ENCODE measurements at regions not wholly inside any gene's neighbourhood (a gene's known extent, or its start where the extent isn't known, plus 50 kb on each side); places are given as distances from the start of the nearest gene placed in this dataset.

- H3K9me3 ChIP-seq (ENCODE audit: control insufficient read depth in 4 of 4, low read length in 3 of 4): no peaks in the 10 kb centered on the region
- H3K27me3 ChIP-seq (ENCODE audit: control insufficient read depth in 4 of 4, insufficient read depth in 4 of 4, low read length in 3 of 4): no peaks in the 10 kb centered on the region
- no peak overlapping the region for H3K9ac ChIP-seq (ENCODE audit: low read depth in 1 of 2, low read length in 2 of 2)
- no peak overlapping the region for H3K4me3 ChIP-seq (ENCODE audit: low read depth in 1 of 3, low read length in 3 of 3)
- TF ChIP-seq RAD21 (IDR thresholded peaks at IDR 0.05) (no peak), ZBTB33 (IDR thresholded peaks at IDR 0.05) (no peak), REST (IDR thresholded peaks at IDR 0.05) (no peak), RXRA (IDR thresholded peaks at IDR 0.05) (no peak), TAF1 (conservative IDR thresholded peaks at IDR 0.05) (no peak), GABPA (IDR thresholded peaks at IDR 0.05 in 1 of 2, conservative IDR thresholded peaks at IDR 0.05 in 1 of 2) (no peak), NR2F2 (IDR thresholded peaks at IDR 0.05) (no peak), JUND (IDR thresholded peaks at IDR 0.05) (no peak)
- TF ChIP-seq, protein P1, sequence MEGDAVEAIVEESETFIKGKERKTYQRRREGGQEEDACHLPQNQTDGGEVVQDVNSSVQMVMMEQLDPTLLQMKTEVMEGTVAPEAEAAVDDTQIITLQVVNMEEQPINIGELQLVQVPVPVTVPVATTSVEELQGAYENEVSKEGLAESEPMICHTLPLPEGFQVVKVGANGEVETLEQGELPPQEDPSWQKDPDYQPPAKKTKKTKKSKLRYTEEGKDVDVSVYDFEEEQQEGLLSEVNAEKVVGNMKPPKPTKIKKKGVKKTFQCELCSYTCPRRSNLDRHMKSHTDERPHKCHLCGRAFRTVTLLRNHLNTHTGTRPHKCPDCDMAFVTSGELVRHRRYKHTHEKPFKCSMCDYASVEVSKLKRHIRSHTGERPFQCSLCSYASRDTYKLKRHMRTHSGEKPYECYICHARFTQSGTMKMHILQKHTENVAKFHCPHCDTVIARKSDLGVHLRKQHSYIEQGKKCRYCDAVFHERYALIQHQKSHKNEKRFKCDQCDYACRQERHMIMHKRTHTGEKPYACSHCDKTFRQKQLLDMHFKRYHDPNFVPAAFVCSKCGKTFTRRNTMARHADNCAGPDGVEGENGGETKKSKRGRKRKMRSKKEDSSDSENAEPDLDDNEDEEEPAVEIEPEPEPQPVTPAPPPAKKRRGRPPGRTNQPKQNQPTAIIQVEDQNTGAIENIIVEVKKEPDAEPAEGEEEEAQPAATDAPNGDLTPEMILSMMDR (IDR thresholded peaks at IDR 0.05; ENCODE audit: low read depth, low read length, missing input control): no peak
- TF ChIP-seq, protein P2, sequence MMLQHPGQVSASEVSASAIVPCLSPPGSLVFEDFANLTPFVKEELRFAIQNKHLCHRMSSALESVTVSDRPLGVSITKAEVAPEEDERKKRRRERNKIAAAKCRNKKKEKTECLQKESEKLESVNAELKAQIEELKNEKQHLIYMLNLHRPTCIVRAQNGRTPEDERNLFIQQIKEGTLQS (IDR thresholded peaks at IDR 0.05): no peak
- H3K36me3 ChIP-seq (ENCODE audit: control insufficient read depth in 4 of 4, insufficient read depth in 3 of 4, low read depth in 1 of 4, low read length in 3 of 4): no peaks in the 10 kb centered on the region
- WGBS: 81% methylated on average over 4 of the region's 4 CpGs
- no peak for DNase-seq (ENCODE audit: low spot score)
- H3K4me1 ChIP-seq (ENCODE audit: control insufficient read depth in 4 of 4, insufficient read depth in 4 of 4, low read length in 3 of 4): no peaks in the 10 kb centered on the region
- H3K27ac ChIP-seq (ENCODE audit: low read depth in 1 of 2, low read length in 2 of 2): no peak overlapping the region
Measured at GRCh38 chr1:224791362-224791941, 138.0 kb upstream of the DNAH14 start.

DNA sequence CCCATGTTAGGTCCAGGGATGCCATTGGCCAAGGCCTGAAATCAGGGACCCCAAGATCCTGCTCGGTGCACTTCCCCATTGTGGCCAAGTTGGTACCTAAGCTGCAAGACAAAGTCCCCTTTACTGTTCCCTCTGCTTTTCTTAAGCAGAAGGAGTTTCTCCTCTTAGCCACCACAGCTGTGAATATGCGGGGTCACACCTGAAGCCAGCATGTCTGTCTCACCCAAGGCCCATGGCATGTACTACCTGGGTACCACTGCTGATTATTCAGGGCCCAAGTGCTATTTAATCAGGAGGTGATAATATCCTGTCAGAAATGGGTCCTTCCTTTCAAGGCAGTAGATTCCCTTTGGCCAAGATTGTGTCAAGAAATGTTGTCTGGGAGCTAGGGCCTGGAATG is 133.9 kb upstream of the DNAH14 start:
- 50% methylated on average over 2 of the region's 2 CpGs for WGBS
- Histone ChIP-seq H3K27ac (ENCODE audit: low read depth in 1 of 2, low read length in 2 of 2) (no peak overlapping the region), H3K9me3 (ENCODE audit: control insufficient read depth in 4 of 4, low read length in 3 of 4) (no peaks in the 10 kb centered on the region), H3K27me3 (ENCODE audit: control insufficient read depth in 4 of 4, insufficient read depth in 4 of 4, low read length in 3 of 4) (no peaks in the 10 kb centered on the region), H3K4me1 (ENCODE audit: control insufficient read depth in 4 of 4, insufficient read depth in 4 of 4, low read length in 3 of 4) (no peaks in the 10 kb centered on the region), H3K36me3 (ENCODE audit: control insufficient read depth in 4 of 4, insufficient read depth in 3 of 4, low read depth in 1 of 4, low read length in 3 of 4) (no peaks in the 10 kb centered on the region), H3K4me3 (ENCODE audit: low read depth in 1 of 3, low read length in 3 of 3) (no peak overlapping the region), H3K9ac (ENCODE audit: low read depth in 1 of 2, low read length in 2 of 2) (no peak overlapping the region)
- no peak for TF ChIP-seq FOXA2 (IDR thresholded peaks at IDR 0.05)
- no peak for TF ChIP-seq GABPA (IDR thresholded peaks at IDR 0.05 in 1 of 2, conservative IDR thresholded peaks at IDR 0.05 in 1 of 2)
- no peak for TF ChIP-seq SP1 (IDR thresholded peaks at IDR 0.05)
- TF ChIP-seq RXRA (IDR thresholded peaks at IDR 0.05): no peak
- no peak for TF ChIP-seq YY1 (IDR thresholded peaks at IDR 0.05)
- no peak for TF ChIP-seq EGR1 (IDR thresholded peaks at IDR 0.05; ENCODE audit: low read depth in 2 of 2)
- TF ChIP-seq, protein P2 (IDR thresholded peaks at IDR 0.05): no peak
- no peak for TF ChIP-seq HNF4G (IDR thresholded peaks at IDR 0.05)
- no peak for TF ChIP-seq ZBTB33 (IDR thresholded peaks at IDR 0.05)
- TF ChIP-seq NR2F2 (IDR thresholded peaks at IDR 0.05): no peak
- no peak for TF ChIP-seq TAF1 (conservative IDR thresholded peaks at IDR 0.05)
- no peak for TF ChIP-seq RAD21 (IDR thresholded peaks at IDR 0.05)
- TF ChIP-seq, protein P1 (IDR thresholded peaks at IDR 0.05; ENCODE audit: low read depth, low read length, missing input control): no peak
- no peak for DNase-seq (ENCODE audit: low spot score)

Measured in liver (tissue), 8 donors.